ENCODE measurements at regions not wholly inside any gene's neighbourhood (a gene's known extent, or its start where the extent isn't known, plus 50 kb on each side); places are given as distances from the start of the nearest gene placed in this dataset.

GRCh38 chr17:22300177-22300576 is 607.9 kb downstream of the KCNJ18 start:
- TF ChIP-seq BHLHE40 (IDR thresholded peaks at IDR 0.05; ENCODE audit: borderline replicate concordance): no peak
- TF ChIP-seq SP1 (IDR thresholded peaks at IDR 0.05): no peak
- no peak for TF ChIP-seq ARNT (IDR thresholded peaks at IDR 0.05)
- TF ChIP-seq PKNOX1 (IDR thresholded peaks at IDR 0.05): no peak
- TF ChIP-seq FOXA1 (IDR thresholded peaks at IDR 0.05): no peak
- TF ChIP-seq ELF4 (IDR thresholded peaks at IDR 0.05): no peak
- no peak for TF ChIP-seq FOXM1 (IDR thresholded peaks at IDR 0.05; ENCODE audit: borderline replicate concordance)
- no peak for TF ChIP-seq ZNF384 (IDR thresholded peaks at IDR 0.05)
- TF ChIP-seq TARDBP (IDR thresholded peaks at IDR 0.05): no peak
- TF ChIP-seq SUZ12 (IDR thresholded peaks at IDR 0.05): no peak
- no peak for TF ChIP-seq HDGF (IDR thresholded peaks at IDR 0.05; ENCODE audit: borderline replicate concordance)
- no peak for TF ChIP-seq FOXK2 (IDR thresholded peaks at IDR 0.05)

Data from HEK293T (cell line).